Naive thymus-derived CD4-positive, alpha-beta T cell (primary cell): ENCODE measurements at regions not wholly inside any gene's neighbourhood (a gene's known extent, or its start where the extent isn't known, plus 50 kb on each side); places are given as distances from the start of the nearest gene placed in this dataset.

ENCODE experiments used
- ATAC-seq: fragments of 150-1000 bp; cut with Tn5 transposase; 2 replicates; pipeline ENCODE4 v1.10.0; 2021; ENCODE audit warnings: mild to moderate bottlenecking, moderate library complexity
- CTCF ChIA-PET: fragments of 350-600 bp; sonication (Branson Sonifier 250); formaldehyde crosslinking; loops from one replicate; lab custom pipeline; 2021; ENCODE audit warnings: antibody characterized with exemption; lab: Charles Lee
- POLR2A ChIA-PET: fragments of 350-600 bp; sonication (Branson Sonifier 250); formaldehyde crosslinking; loops from one replicate; lab custom pipeline; 2021; ENCODE audit warnings: antibody characterized with exemption, inconsistent platforms; lab: Charles Lee
- DNase-seq, 9 donors: peaks; one replicate each; pipeline versions ENCODE4 v3.0.0 to v3.0.0-alpha.2; 2020 to 2022; ENCODE audit warnings: mixed read lengths in 1 of 9
- H3K27ac ChIP-seq: one replicate; pipeline ENCODE4 v1.7.0; 2013; ENCODE audit warnings: mild to moderate bottlenecking, low read depth, low read length, moderate library complexity
- H3K27me3 ChIP-seq, 2 donors: one replicate each; pipeline ENCODE4 v1.7.0; 2013; ENCODE audit warnings: low read length in 2 of 2, mild to moderate bottlenecking in 2 of 2, moderate library complexity in 2 of 2; ENCODE audit not compliant: control insufficient read depth in 2 of 2, insufficient read depth in 2 of 2
- H3K36me3 ChIP-seq, 3 experiments: 1 replicate in 2 of 3; 2 replicates in 1 of 3; pipeline ENCODE4 v1.7.0; 2013; ENCODE audit warnings: low read length in 3 of 3, mild to moderate bottlenecking in 3 of 3, moderate library complexity in 1 of 3; ENCODE audit not compliant: insufficient read depth in 3 of 3, control insufficient read depth in 2 of 3
- H3K4me1 ChIP-seq, 2 donors: one replicate each; pipeline ENCODE4 v1.7.0; 2013; ENCODE audit warnings: low read length in 2 of 2, mild to moderate bottlenecking in 2 of 2, moderate library complexity in 1 of 2; ENCODE audit not compliant: control insufficient read depth in 2 of 2, insufficient read depth in 2 of 2
- H3K4me3 ChIP-seq: 2 replicates; pipeline ENCODE4 v1.7.0; 2013; ENCODE audit warnings: mild to moderate bottlenecking, low read length
- H3K9me3 ChIP-seq, 3 experiments: 1 replicate in 2 of 3; 2 replicates in 1 of 3; pipeline ENCODE4 v1.7.0; 2013; ENCODE audit warnings: low read length in 3 of 3; ENCODE audit not compliant: control insufficient read depth in 2 of 3
- H3K27ac Mint-ChIP-seq, 9 donors: one replicate each; pipeline ENCODE4 v1.8.0; 2020 to 2022; ENCODE audit warnings: mixed read lengths in 9 of 9, mild to moderate bottlenecking in 8 of 9, moderate library complexity in 5 of 9, inconsistent platforms in 2 of 9
- H3K27me3 Mint-ChIP-seq, 5 donors: one replicate each; pipeline ENCODE4 v1.8.0; 2021 to 2022; ENCODE audit warnings: mixed read lengths in 5 of 5, mild to moderate bottlenecking in 1 of 5
- H3K36me3 Mint-ChIP-seq, 5 donors: one replicate each; pipeline ENCODE4 v1.8.0; 2020 to 2022; ENCODE audit warnings: mixed read lengths in 5 of 5, mild to moderate bottlenecking in 3 of 5, inconsistent platforms in 1 of 5
- H3K4me1 Mint-ChIP-seq, 7 donors: one replicate each; pipeline ENCODE4 v1.8.0; 2020 to 2022; ENCODE audit warnings: mixed read lengths in 7 of 7, mild to moderate bottlenecking in 3 of 7, inconsistent platforms in 1 of 7
- H3K4me3 Mint-ChIP-seq, 10 donors: one replicate each; pipeline ENCODE4 v1.8.0; 2020 to 2022; ENCODE audit warnings: mild to moderate bottlenecking in 10 of 10, mixed read lengths in 10 of 10, moderate library complexity in 6 of 10, inconsistent platforms in 2 of 10
- H3K9me3 Mint-ChIP-seq, 11 donors: one replicate each; pipeline ENCODE4 v1.8.0; 2020 to 2022; ENCODE audit warnings: mixed read lengths in 11 of 11, mild to moderate bottlenecking in 4 of 11, inconsistent platforms in 1 of 11, moderate library complexity in 1 of 11
- intact Hi-C, 2 donors: fragments of 100-400 bp; cut with micrococcal nuclease; formaldehyde crosslinking; loops; one replicate each; pipeline ENCODE4 v1.15.1; 2023

DNA sequence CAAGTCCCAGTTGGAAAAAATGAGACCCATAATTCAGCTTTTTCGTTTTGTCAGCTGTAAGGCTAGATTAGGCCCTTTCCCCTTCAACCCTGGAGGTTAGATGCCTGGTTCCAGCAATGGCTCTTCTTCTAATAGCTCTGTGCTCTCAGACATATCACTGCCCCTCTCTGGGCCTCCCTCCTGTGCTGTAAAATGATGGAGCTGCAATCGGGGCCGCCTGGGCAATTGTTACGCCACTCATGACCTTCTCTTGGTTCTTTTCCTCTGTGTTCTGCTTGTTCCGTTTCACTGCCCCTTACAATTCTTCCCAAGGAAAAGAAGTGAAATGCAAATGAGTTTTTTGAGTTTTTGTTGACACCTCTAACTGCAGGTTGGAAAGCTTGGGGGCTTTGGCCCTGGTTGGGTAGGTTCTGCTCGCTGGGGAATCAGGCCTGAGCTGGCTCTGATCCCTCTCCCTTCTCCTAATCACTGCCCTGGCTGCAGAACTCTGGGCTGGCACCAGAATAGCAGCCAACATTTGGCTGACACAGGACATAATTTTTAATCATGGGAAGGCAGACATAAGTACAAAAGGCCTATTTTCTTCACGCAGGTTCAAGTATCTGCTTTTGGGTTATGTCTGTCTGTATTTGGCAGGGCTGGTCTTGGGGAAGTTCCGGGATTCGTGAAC lies 110.9 kb downstream of the FOXD1 start:
- Histone ChIP-seq H3K27ac (no peak overlapping the region), H3K27me3 (peaks cover 0 to 4% of the 10 kb centered on the region in 2 donors), H3K36me3 (no peaks in the 10 kb centered on the region), H3K4me3 (no peak overlapping the region), H3K9me3 (no peaks in the 10 kb centered on the region), H3K4me1 (no peaks in the 10 kb centered on the region)
- DNase-seq (no peak), ATAC-seq (no peak)
- Mint-ChIP-seq H3K27me3 (peaks cover 23 to 78% (median 72%) of the 10 kb centered on the region in 5 donors), H3K36me3 (peaks cover 0 to 4% (median 0%) of the 10 kb centered on the region in 5 donors), H3K4me1 (peaks cover 0 to 2% (median 0%) of the 10 kb centered on the region in 7 donors), H3K9me3 (peaks cover 0 to 7% (median 0%) of the 10 kb centered on the region in 11 donors), H3K4me3 (no peak overlapping the region), H3K27ac (no peak overlapping the region)
- intact Hi-C loops = no loop called here
- ChIA-PET CTCF (no interaction called here), POLR2A (no interaction called here)

DNA sequence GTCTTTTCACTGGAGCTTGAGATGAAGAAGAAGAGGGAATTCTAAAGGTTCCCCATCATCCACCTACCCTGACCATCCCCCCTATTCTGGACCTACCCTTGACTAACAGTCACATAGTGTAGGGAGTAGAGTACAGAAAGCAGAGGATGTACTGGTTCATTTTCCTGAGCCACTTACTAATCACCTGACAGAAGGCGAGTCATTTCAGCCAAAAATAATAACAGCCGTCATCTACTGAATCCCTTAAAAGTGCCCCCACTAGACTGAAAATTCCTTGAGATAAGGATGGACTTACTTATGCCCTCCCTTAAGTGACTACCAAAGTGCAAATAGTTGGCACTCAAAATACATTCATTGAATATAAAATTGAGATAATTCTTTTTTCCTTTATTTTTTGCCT lies 112.2 kb downstream of the FOXD1 start:
- Histone ChIP-seq H3K27ac (no peak overlapping the region), H3K27me3 (peaks cover 0 to 3% of the 10 kb centered on the region in 2 donors), H3K4me1 (no peaks in the 10 kb centered on the region), H3K36me3 (no peaks in the 10 kb centered on the region), H3K4me3 (no peak overlapping the region), H3K9me3 (no peaks in the 10 kb centered on the region)
- peaks cover 0 to 15% (median 10%) of the 10 kb centered on the region in 11 donors for H3K9me3 Mint-ChIP-seq
- CTCF ChIA-PET = no interaction called here
- H3K4me3 Mint-ChIP-seq = no peak overlapping the region
- DNase-seq = no peak
- ATAC-seq = no peak
- POLR2A ChIA-PET = no interaction called here
- H3K27me3 Mint-ChIP-seq = peaks cover 26 to 81% (median 78%) of the 10 kb centered on the region in 5 donors
- H3K27ac Mint-ChIP-seq = no peak overlapping the region
- peaks cover 0 to 1% (median 0%) of the 10 kb centered on the region in 7 donors for H3K4me1 Mint-ChIP-seq
- peaks cover 0 to 4% (median 0%) of the 10 kb centered on the region in 5 donors for H3K36me3 Mint-ChIP-seq
- intact Hi-C loops = no loop called here

GRCh38 chr5:73333944-73334703 lies 114.5 kb downstream of the FOXD1 start:
- Mint-ChIP-seq H3K27me3 (peaks cover 23 to 79% (median 68%) of the 10 kb centered on the region in 5 donors), H3K27ac (no peak overlapping the region), H3K4me3 (no peak overlapping the region), H3K4me1 (no peaks in the 10 kb centered on the region), H3K36me3 (no peaks in the 10 kb centered on the region), H3K9me3 (peaks cover 0 to 31% (median 13%) of the 10 kb centered on the region in 11 donors)
- H3K27me3 ChIP-seq = no peaks in the 10 kb centered on the region
- no peaks in the 10 kb centered on the region for H3K4me1 ChIP-seq
- no peak overlapping the region for H3K4me3 ChIP-seq
- no peak for DNase-seq
- no peak overlapping the region for H3K27ac ChIP-seq
- no peaks in the 10 kb centered on the region for H3K9me3 ChIP-seq
- ChIA-PET POLR2A (no interaction called here), CTCF (no interaction called here)
- H3K36me3 ChIP-seq = no peaks in the 10 kb centered on the region
- intact Hi-C loops = no loop called here
- ATAC-seq = no peak

- POLR2A ChIA-PET = no interaction called here
- Histone ChIP-seq H3K4me3 (no peak overlapping the region), H3K36me3 (no peaks in the 10 kb centered on the region), H3K27ac (no peak overlapping the region), H3K27me3 (no peaks in the 10 kb centered on the region), H3K9me3 (no peaks in the 10 kb centered on the region), H3K4me1 (no peaks in the 10 kb centered on the region)
- H3K4me3 Mint-ChIP-seq = no peak overlapping the region
- H3K27ac Mint-ChIP-seq = no peak overlapping the region
- H3K36me3 Mint-ChIP-seq = no peaks in the 10 kb centered on the region
- ATAC-seq = no peak
- intact Hi-C loops = no loop called here
- no peaks in the 10 kb centered on the region for H3K4me1 Mint-ChIP-seq
- peaks cover 13 to 54% (median 41%) of the 10 kb centered on the region in 5 donors for H3K27me3 Mint-ChIP-seq
- H3K9me3 Mint-ChIP-seq = peaks cover 0 to 31% (median 13%) of the 10 kb centered on the region in 11 donors
- DNase-seq = no peak
- CTCF ChIA-PET = no interaction called here
These were observed 118.0 kb downstream of the FOXD1 start for GRCh38 chr5:73330613-73331012.

GRCh38 chr5:73328640-73329039 lies 119.9 kb downstream of the FOXD1 start:
- H3K4me1 ChIP-seq = no peaks in the 10 kb centered on the region
- CTCF ChIA-PET = no interaction called here

GRCh38 chr5:73327908-73328455 lies 120.6 kb downstream of the FOXD1 start:
- CTCF ChIA-PET = interaction anchor here (0.5 kb wide), 1 partner anchor 127 kb away, joined by 3 read pairs; no protein-coding TSS in a partner anchor
- Histone ChIP-seq H3K4me1 (no peaks in the 10 kb centered on the region), H3K36me3 (no peaks in the 10 kb centered on the region), H3K27me3 (no peaks in the 10 kb centered on the region), H3K4me3 (no peak overlapping the region), H3K9me3 (no peaks in the 10 kb centered on the region), H3K27ac (no peak overlapping the region)
- Mint-ChIP-seq H3K9me3 (peaks cover 0 to 31% (median 11%) of the 10 kb centered on the region in 11 donors), H3K4me1 (no peaks in the 10 kb centered on the region), H3K27ac (peak overlapping the region in 1 of 9 donors; percentile 32), H3K4me3 (no peak overlapping the region), H3K36me3 (no peaks in the 10 kb centered on the region), H3K27me3 (peaks cover 17 to 43% (median 34%) of the 10 kb centered on the region in 5 donors)
- DNase-seq = no peak
- ATAC-seq = no peak
- POLR2A ChIA-PET = no interaction called here
- intact Hi-C loops = no loop called here

More at GRCh38 chr5:73328640-73329039, 119.9 kb downstream of the FOXD1 start:
- Histone ChIP-seq H3K36me3 (no peaks in the 10 kb centered on the region), H3K4me3 (no peak overlapping the region), H3K9me3 (no peaks in the 10 kb centered on the region), H3K27ac (no peak overlapping the region), H3K27me3 (no peaks in the 10 kb centered on the region)
- intact Hi-C loops = no loop called here
- H3K4me1 Mint-ChIP-seq = no peaks in the 10 kb centered on the region
- DNase-seq (no peak), ATAC-seq (peak; percentile 42)
- no peak overlapping the region for H3K4me3 Mint-ChIP-seq
- H3K36me3 Mint-ChIP-seq = no peaks in the 10 kb centered on the region
- no peak overlapping the region for H3K27ac Mint-ChIP-seq
- H3K27me3 Mint-ChIP-seq = peaks cover 13 to 41% (median 36%) of the 10 kb centered on the region in 5 donors
- POLR2A ChIA-PET = no interaction called here
- peaks cover 0 to 31% (median 11%) of the 10 kb centered on the region in 11 donors for H3K9me3 Mint-ChIP-seq
